ENCODE measurements at regions not wholly inside any gene's neighbourhood (a gene's known extent, or its start where the extent isn't known, plus 50 kb on each side); places are given as distances from the start of the nearest gene placed in this dataset.

DNA sequence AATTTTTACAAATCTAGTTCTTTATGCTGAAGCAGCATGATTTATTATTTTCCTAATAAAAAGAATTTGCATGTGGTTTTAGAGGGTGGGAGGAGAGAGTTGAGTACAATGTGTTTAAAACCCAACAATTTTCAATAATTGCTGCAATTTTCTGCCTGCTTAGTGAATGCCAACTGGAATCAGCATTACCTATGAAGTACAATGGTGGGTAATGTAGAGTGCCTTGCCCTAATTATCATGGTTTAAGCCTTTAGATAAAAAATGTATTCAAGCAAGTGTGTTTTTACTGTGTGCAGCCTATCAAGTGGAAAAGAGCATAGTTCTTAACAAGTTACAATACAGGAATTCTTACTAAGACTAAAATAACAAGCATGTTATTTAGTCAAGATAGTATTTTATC is 77.9 kb upstream of the ANKRD50 start (continued):
- TF ChIP-seq BRCA1 (IDR thresholded peaks at IDR 0.05; ENCODE audit: low read depth, low read length) (no peak), SPI1 (IDR thresholded peaks at IDR 0.05; ENCODE audit: borderline replicate concordance, insufficient read depth, low read depth, low read length) (no peak), STAT3 (IDR thresholded peaks at IDR 0.05; ENCODE audit: low read depth, low read length) (no peak), IRF4 (IDR thresholded peaks at IDR 0.05; ENCODE audit: low read depth, low read length) (no peak), BCLAF1 (IDR thresholded peaks at IDR 0.05) (no peak), NR2C1 (IDR thresholded peaks at IDR 0.05) (no peak), SIN3A (IDR thresholded peaks at IDR 0.05; ENCODE audit: low read depth, low read length) (no peak), NR2C2 (IDR thresholded peaks at IDR 0.05; ENCODE audit: borderline replicate concordance, control insufficient read depth, insufficient read length, low read depth) (no peak), HDGF (IDR thresholded peaks at IDR 0.05) (no peak), ZSCAN29 (IDR thresholded peaks at IDR 0.05) (no peak)

DNA sequence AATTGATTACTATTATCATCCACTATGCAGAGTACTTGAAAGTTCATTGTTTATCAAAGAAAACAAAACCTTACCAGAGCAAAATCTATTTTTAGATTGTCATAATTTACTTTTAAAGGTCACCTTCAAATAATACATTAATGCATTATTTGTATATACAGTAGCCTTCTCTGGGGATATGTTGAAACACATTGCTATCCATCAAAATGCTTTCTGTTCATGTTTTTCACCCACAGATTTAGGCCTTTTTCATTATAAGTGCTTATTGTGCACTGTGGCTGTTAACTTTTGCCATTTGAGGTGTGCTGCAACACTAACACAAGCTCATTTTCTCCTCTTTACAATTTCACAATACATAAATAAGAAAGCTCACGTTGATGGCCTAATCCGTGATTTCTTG is 74.1 kb upstream of the ANKRD50 start:
- Histone ChIP-seq H4K20me1 (ENCODE audit: control insufficient read depth, insufficient read depth) (no peaks in the 10 kb centered on the region), H2AFZ (ENCODE audit: control insufficient read depth, low read depth, low read length) (no peak overlapping the region), H3K4me1 (ENCODE audit: control insufficient read depth, insufficient read depth, low read length) (no peaks in the 10 kb centered on the region), H3K4me2 (ENCODE audit: control insufficient read depth, insufficient read depth) (no peak overlapping the region), H3K79me2 (ENCODE audit: control insufficient read depth, insufficient read depth, low read length) (no peaks in the 10 kb centered on the region), H3K9me3 (replicated peaks; ENCODE audit: control insufficient read depth, insufficient read depth, low read length) (no peaks in the 10 kb centered on the region), H3K4me3 (no peak overlapping the region), H3K36me3 (ENCODE audit: control insufficient read depth in 2 of 2, insufficient read depth in 2 of 2, low read length in 1 of 2) (no peaks in the 10 kb centered on the region), H3K27ac (ENCODE audit: control insufficient read depth, insufficient read depth) (no peak overlapping the region), H3K9ac (ENCODE audit: control insufficient read depth, insufficient read depth, low read length) (no peak overlapping the region), H3K27me3 (replicated peaks in 1 of 2; ENCODE audit: control insufficient read depth in 2 of 2, insufficient read depth in 2 of 2, low read length in 1 of 2) (no peaks in the 10 kb centered on the region)
- FAIRE-seq (no peak), ATAC-seq (no peak), DNase-seq (ENCODE audit: low read depth, low spot score) (no peak)
- BruUV-seq (replicated peaks) = no TSS peak
- ChIA-PET CTCF (no interaction called here), POLR2A (no interaction called here), RAD21 (ENCODE audit: unreplicated experiment) (no interaction called here), SMC1A (ENCODE audit: uncharacterized antibody, unreplicated experiment) (no interaction called here)
- intact Hi-C loops (cut with micrococcal nuclease; ENCODE audit: unreplicated experiment) = no loop called here
- in situ Hi-C loops (cut with MboI) = no loop called here
- 3% methylated on average over 2 of the region's 2 CpGs for WGBS (ENCODE audit: insufficient coverage, insufficient replicate concordance, low lambda C conversion rate, missing lambda C conversion rate)
- TF ChIP-seq, protein P1, sequence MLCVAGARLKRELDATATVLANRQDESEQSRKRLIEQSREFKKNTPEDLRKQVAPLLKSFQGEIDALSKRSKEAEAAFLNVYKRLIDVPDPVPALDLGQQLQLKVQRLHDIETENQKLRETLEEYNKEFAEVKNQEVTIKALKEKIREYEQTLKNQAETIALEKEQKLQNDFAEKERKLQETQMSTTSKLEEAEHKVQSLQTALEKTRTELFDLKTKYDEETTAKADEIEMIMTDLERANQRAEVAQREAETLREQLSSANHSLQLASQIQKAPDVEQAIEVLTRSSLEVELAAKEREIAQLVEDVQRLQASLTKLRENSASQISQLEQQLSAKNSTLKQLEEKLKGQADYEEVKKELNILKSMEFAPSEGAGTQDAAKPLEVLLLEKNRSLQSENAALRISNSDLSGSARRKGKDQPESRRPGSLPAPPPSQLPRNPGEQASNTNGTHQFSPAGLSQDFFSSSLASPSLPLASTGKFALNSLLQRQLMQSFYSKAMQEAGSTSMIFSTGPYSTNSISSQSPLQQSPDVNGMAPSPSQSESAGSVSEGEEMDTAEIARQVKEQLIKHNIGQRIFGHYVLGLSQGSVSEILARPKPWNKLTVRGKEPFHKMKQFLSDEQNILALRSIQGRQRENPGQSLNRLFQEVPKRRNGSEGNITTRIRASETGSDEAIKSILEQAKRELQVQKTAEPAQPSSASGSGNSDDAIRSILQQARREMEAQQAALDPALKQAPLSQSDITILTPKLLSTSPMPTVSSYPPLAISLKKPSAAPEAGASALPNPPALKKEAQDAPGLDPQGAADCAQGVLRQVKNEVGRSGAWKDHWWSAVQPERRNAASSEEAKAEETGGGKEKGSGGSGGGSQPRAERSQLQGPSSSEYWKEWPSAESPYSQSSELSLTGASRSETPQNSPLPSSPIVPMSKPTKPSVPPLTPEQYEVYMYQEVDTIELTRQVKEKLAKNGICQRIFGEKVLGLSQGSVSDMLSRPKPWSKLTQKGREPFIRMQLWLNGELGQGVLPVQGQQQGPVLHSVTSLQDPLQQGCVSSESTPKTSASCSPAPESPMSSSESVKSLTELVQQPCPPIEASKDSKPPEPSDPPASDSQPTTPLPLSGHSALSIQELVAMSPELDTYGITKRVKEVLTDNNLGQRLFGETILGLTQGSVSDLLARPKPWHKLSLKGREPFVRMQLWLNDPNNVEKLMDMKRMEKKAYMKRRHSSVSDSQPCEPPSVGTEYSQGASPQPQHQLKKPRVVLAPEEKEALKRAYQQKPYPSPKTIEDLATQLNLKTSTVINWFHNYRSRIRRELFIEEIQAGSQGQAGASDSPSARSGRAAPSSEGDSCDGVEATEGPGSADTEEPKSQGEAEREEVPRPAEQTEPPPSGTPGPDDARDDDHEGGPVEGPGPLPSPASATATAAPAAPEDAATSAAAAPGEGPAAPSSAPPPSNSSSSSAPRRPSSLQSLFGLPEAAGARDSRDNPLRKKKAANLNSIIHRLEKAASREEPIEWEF (IDR thresholded peaks at IDR 0.05; ENCODE audit: insufficient replicate concordance, low read depth, low read length) = no peak
- no peak for TF ChIP-seq SPI1 (IDR thresholded peaks at IDR 0.05; ENCODE audit: borderline replicate concordance, insufficient read depth, low read depth, low read length)
- TF ChIP-seq ZNF274 (IDR thresholded peaks at IDR 0.05; ENCODE audit: insufficient read depth, insufficient read length) = no peak

Data from GM12878 (cell line).